ENCODE measurements at regions not wholly inside any gene's neighbourhood (a gene's known extent, or its start where the extent isn't known, plus 50 kb on each side); places are given as distances from the start of the nearest gene placed in this dataset.
"Not testable (repeated sequence)": the region's sequence is repeated elsewhere in the genome, so short reads cannot be mapped to it uniquely, and the experiment has no call there.

DNA sequence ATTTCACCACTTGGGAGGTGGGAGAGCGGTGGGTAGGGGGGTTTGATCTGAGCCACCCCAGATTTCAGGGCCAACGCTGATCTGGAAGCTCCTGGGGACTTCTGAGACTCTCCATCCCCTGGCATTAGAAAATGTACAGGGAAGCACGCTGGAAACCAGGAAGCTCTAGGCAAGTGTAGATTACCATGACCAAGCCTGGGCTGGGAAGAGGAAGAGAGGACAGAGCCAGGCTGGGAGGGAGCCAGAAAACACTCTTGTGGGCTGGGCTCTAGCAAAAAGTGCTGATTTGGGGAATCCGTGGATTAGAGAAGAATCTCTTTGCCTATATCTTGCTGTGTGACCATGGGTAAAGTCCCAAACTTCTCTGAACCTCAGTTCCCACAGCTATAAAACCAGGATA is 236.7 kb downstream of the BCL11B start:
- intact Hi-C loops (cut with DNase I) = no loop called here
- Histone ChIP-seq H3K4me1 (peaks cover 5% of the 10 kb centered on the region), H3K27ac (no peak overlapping the region), H3K36me3 (ENCODE audit: insufficient read depth in 1 of 2, low read depth in 1 of 2) (no peaks in the 10 kb centered on the region), H3K27me3 (ENCODE audit: insufficient read depth in 3 of 3, low read length in 2 of 3) (no peaks in the 10 kb centered on the region), H3K9me3 (no peaks in the 10 kb centered on the region), H3K4me3 (no peak overlapping the region)
- DNase-seq = peak; percentile 42 to 68
- WGBS, 3 donors = 24 to 47% (median 37%) methylated on average over 4 of the region's 4 CpGs
- no peak for TF ChIP-seq CTCF (IDR thresholded peaks at IDR 0.05)
- peak in 2 of 4 donors; percentile 34 to 44 for ATAC-seq

DNA sequence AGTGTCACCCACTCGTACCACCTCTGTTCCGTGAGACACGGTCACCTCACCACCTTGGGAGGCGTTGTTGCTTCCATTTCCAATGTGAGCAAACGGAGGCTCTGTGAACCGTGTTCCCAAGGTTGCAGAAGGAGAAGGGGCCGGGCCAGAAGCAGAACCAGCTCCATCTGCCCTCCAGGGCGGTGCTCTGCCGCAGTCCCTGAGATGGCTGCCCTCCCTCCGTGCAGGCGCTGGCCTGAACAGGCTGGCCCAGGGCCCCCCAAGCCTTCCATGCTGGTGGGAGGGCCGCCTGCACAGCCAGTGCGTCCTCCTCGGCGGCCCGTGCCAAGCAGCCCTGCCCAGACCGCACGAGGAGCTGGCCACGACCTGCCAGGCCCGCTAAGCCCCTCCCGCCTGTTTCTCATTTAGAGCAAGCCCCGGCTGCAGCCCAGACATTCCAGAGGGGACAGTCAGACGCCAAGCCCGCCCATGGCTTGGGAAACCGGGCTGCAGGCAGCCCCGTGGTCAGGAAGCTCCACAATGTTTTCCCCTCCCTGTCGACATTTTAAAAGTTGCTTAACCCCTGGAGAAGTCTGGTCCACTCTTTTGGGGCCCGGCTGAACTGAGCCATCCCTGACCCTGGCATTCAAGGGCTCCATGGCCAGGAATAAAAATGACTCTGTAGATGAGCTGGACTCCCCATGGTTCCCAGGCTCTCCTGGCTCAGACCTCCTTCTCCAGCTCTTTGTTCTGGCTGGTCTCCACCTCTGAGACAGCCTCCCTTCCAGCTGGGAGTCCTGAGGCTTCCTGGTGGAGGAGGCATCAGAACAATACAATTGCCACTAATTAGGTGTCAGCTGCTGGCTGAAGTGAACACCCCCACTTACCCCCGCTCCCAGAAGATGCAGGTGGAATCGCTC is 236.0 kb downstream of the BCL11B start:
- Histone ChIP-seq H3K27ac (peak overlapping the region; percentile 19), H3K36me3 (ENCODE audit: insufficient read depth in 1 of 2, low read depth in 1 of 2) (no peaks in the 10 kb centered on the region), H3K4me3 (peak overlapping the region; percentile 24), H3K9me3 (no peaks in the 10 kb centered on the region), H3K27me3 (ENCODE audit: insufficient read depth in 3 of 3, low read length in 2 of 3) (no peaks in the 10 kb centered on the region), H3K4me1 (peaks cover 5% of the 10 kb centered on the region)
- TF ChIP-seq CTCF (IDR thresholded peaks at IDR 0.05) = no peak
- DNase-seq (peak; percentile 90 to 93), ATAC-seq (peak; percentile 97 to 98 (median 97))
- 14 to 22% (median 14%) methylated on average over 30 of the region's 30 CpGs for WGBS, 3 donors
- intact Hi-C loops (cut with DNase I) = no loop called here

DNA sequence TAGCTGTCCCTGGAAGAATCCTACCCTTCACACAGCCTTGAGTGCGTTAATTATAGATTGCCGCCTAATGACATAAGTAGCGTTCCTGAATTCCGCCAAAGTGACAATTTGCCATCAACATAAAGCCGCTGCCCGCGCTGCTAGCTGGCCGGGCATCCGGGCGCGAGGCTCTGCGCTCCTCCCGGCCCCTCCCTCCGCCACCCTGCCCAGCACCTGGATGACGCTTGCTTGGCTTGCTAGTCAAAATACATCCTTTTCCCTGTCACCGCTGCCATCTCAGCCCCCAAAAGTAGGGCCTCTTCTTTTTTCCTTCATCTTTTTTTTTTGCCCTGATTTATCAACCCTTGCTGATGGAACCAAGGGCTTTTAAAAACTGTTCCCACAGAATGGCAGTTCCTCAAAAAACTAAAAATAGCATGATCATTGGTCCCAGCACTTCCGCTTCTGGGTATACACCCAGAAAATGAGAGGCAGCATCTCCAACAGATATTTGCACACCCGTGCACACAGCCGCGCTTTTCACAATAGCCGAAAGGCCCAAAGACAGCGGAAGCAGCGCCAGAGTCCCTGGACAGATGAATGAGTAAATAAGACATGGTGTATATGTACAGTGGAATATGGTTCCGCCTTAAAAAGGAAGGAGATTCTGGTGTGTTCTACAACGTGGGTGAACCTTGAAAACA is 235.2 kb downstream of the BCL11B start:
- intact Hi-C loops (cut with DNase I) = no loop called here
- DNase-seq (peak in 1 of 2 donors; percentile 40), ATAC-seq (no peak)

GRCh38 chr14:99037326-99037725 is 234.7 kb downstream of the BCL11B start:
- H3K27me3 ChIP-seq (ENCODE audit: insufficient read depth in 3 of 3, low read length in 2 of 3); H3K27ac ChIP-seq; H3K9me3 ChIP-seq; H3K4me1 ChIP-seq; DNase-seq; H3K4me3 ChIP-seq; ATAC-seq; H3K36me3 ChIP-seq (ENCODE audit: insufficient read depth in 1 of 2, low read depth in 1 of 2); intact Hi-C loops (cut with DNase I): not testable (repeated sequence)
- WGBS, 3 donors = 82 to 84% (median 82%) methylated on average over 1 of the region's 1 CpG

More for the DNA sequence above, 235.2 kb downstream of the BCL11B start:
- peak overlapping the region; percentile 19 for H3K27ac ChIP-seq
- H3K4me3 ChIP-seq = no peak overlapping the region
- TF ChIP-seq CTCF (IDR thresholded peaks at IDR 0.05) = no peak
- 88 to 90% (median 88%) methylated on average over 25 of the region's 25 CpGs for WGBS, 3 donors
- no peaks in the 10 kb centered on the region for H3K9me3 ChIP-seq
- peaks cover 5% of the 10 kb centered on the region for H3K4me1 ChIP-seq
- no peaks in the 10 kb centered on the region for H3K36me3 ChIP-seq (ENCODE audit: insufficient read depth in 1 of 2, low read depth in 1 of 2)
- H3K27me3 ChIP-seq (ENCODE audit: insufficient read depth in 3 of 3, low read length in 2 of 3) = no peaks in the 10 kb centered on the region

DNA sequence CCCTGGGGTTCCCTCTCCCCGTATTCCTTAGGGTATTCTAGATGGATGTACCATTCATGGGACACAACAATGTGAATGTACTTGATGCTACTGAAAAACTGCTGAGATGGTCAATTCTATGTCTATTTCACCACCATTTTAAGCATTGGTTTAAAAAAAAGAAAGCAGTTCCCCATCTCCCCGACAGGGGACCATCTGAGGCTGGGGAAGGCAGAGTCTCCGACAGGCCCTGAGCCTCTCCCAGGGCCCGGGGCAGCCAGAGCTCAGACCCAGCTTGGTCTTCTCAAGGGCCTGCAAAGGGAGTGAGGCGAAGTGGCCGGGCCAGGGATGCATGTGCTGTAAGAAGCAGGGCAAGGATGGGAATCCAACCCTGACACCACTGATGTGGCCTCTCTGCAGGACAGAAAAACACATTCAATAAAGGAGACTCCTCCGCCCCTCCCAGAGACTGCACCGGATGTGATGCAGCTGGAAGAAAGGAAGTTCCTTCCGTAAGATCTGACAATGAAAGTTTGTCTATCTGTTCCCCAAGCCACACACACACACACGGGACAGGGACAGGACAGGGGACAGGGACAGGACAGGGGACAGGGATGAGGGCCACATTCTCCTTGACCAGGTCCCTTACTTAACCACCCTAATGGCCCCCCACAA is 234.1 kb downstream of the BCL11B start:
- ATAC-seq = no peak
- Histone ChIP-seq H3K9me3 (no peaks in the 10 kb centered on the region), H3K4me3 (no peak overlapping the region), H3K27me3 (ENCODE audit: insufficient read depth in 3 of 3, low read length in 2 of 3) (no peaks in the 10 kb centered on the region), H3K4me1 (peaks cover 5% of the 10 kb centered on the region), H3K27ac (no peak overlapping the region), H3K36me3 (ENCODE audit: insufficient read depth in 1 of 2, low read depth in 1 of 2) (no peaks in the 10 kb centered on the region)
- intact Hi-C loops (cut with DNase I) = no loop called here
- 75 to 80% (median 77%) methylated on average over 10 of the region's 10 CpGs for WGBS, 3 donors
- TF ChIP-seq CTCF (IDR thresholded peaks at IDR 0.05) = no peak
- no peak for DNase-seq

Measured in psoas muscle (tissue), 7 donors.